Activated naive CD4-positive, alpha-beta T cell treated with Interleukin-2 at 50 U/mL for 16 hours (primary cell): ENCODE measurements at regions not wholly inside any gene's neighbourhood (a gene's known extent, or its start where the extent isn't known, plus 50 kb on each side); places are given as distances from the start of the nearest gene placed in this dataset.
"Not testable (repeated sequence)": the region's sequence is repeated elsewhere in the genome, so short reads cannot be mapped to it uniquely, and the experiment has no call there.

Source experiments
- DNase-seq: peaks from one replicate; pipeline ENCODE4 v3.0.0-alpha.2; 2020

DNA sequence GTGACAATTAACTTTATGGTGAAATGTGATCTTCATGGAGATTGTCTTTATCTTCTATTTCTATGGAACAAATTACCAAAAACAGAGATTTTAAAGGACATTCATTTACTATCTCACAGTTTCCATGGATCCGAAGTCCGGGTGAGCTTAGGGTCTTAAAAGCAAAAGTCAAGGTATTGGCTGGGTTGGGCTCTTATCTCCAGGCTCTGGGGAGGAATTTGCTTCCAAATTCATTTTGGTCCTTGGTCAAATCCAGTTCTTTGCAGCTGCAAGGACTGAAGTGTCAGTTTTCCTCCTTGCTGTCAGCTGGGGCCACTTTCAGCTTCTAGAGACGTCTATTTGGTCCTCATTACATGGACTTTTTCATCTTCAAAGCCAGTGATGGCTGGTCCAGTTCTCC, 395.8 kb upstream of the MAF start:
- DNase-seq = no peak

DNA sequence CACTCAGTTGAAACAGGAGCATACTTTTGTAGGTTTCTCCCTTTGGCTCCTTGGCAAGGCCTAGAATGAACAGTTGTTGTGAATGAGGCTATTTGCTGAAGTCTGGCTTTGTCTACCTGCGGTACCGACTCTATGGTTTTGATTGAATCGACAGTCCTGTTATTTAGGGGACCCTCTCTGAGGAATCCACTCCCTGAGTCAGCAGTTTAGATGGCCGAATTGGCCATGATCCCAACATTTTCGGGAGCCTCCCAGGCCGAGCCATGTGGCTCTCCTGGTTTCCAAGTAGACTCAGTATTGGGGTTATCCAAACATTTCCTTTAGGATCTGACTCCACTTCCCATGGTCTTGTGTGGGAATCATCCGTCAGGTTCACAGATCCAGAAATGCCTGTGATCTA, 394.8 kb upstream of the MAF start:
- no peak for DNase-seq

DNA sequence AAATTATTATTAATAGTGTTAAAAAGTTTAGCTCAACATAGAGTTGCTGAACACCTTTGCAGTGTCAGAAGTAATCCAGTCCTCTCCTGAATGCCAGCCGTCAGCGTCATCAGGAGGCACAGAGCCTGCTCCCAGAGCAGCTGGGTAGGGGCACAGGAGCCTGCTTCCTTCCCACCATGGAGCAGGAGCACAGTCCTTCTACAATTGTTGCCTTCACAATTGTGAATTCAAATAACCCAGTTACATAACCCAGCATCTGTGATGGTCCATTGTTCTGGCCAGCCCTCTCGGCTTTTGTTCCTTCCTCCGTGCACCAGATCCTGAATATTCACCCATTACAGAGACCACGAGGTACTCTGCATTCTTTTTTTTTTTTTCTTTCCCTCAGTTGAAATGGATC, 393.9 kb upstream of the MAF start:
- DNase-seq = no peak

DNA sequence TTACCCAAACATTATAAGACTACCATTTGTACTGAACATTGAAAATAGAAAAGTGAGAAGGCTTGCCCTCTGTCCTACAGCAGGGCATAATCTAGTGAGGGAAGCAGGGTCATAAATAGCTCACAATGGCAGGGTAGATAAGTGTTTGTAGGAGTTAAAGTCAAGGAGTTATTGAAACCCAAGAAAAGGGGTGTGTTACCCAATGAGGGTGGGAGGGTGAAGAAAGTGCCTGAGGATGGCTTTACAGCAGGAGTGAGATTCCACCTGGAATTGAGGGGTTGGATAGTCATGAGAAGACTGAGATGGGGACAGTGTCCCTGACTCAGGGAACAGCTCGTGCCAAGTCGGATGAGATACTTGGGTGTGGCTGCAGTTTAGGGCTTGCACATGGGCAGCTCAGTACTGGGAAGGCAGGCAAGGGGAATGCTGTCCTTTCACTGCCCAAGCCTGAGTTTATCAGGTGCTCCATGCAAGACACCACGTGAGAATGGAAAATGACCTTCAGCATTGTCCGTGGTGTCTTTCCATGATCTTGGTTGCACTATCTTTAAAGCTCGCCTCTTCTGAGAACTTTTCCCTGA, 393.2 kb upstream of the MAF start:
- no peak for DNase-seq

DNA sequence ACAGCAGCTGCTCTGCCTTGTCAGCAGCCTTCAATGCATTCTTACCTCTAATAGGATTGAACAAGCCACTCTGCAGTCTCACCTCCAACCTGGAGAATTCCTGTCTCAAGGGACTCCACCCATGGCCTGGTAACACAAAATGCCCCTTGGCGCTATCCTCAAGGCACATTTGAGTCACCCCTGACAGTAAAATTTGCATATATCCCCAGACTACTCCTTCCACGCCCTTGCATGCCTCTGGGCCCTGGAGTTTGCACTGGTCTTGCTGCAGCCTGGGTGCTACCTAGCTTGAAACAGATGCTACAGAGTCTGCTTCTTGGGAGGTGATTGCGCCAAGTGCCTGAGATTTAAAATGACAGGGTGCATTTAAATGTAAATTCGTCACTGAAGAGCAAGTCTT, 391.4 kb upstream of the MAF start:
- no peak for DNase-seq

DNA sequence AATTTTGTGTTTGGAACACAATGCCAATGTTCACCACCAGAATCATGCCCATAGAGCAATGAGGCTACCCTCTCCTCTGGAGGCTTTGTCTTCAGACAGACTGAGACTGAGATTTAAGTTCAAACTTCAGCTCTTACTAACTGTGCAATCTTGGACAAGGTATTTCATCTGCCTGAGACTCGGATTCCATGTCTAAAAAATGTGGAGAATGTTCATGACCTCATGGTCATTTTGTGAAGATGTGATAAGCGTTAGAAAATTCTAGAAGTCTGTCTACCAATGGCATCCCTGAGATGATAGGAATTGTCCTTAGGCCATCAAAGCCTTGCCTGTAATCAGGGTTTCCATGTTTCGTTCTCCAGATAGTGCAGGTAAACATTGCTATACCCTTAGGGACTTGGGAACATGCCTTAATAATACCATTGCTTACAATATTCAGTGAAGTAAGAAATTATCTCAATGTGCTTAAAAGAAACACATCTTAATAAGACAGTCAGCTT, 388.2 kb upstream of the MAF start:
- DNase-seq = no peak

DNA sequence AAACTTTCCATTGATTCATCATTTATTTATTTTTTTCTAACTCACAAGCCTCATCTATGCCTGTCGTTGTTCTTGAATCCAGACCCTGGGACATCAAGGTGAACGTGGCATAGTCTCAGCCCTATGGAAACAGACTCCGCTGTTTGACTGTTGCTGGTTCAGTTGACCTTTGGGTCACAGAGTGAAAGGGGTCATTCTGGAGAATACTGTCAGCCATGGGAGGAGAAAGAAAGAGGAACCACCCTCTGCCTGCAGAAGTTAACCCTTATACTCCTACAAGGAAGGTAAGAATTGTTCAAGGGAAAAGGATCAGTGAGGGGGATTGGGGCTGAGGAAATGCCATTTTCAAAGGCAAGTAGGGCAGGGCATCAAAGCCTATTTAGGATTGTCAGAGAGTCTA, 387.6 kb upstream of the MAF start:
- no peak for DNase-seq

DNA sequence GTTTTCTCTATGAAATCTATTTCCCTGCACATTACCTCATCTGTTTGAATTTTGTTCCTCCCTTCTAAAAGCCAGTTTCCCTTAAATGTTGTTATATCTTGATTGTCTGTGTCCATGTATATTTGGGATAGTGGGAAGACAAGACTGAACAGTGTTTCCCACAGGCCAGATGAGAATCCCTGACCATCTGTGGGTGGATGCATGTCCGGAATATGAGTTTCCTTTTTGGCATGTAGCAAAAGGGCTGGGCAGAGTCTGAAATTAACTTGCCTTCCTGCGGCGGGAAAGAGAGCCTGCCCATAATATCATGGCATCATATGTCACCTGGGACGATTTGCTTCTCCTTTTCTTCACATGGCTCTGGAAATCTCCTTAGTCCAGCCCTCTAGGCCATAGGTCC, 385.8 kb upstream of the MAF start:
- DNase-seq = no peak

DNA sequence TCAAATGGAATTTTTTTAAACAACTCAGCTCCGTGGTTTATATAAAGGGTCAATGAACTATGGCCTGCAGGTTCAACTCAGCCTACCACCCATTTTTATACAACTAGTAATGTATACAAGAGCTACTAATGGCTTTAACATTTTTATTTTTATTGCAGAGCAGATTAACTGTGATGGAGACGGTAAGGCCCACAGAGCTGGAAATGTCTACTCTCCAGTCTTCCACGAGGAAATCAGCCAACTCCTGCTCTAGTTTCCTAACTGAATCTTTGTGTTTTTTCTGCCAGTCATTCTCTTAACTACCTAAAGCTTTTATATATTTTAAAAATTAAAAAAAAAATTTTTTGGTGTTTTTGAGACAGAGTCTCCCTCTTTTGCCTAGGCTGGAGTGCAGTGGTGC, 385.1 kb upstream of the MAF start:
- no peak for DNase-seq

DNA sequence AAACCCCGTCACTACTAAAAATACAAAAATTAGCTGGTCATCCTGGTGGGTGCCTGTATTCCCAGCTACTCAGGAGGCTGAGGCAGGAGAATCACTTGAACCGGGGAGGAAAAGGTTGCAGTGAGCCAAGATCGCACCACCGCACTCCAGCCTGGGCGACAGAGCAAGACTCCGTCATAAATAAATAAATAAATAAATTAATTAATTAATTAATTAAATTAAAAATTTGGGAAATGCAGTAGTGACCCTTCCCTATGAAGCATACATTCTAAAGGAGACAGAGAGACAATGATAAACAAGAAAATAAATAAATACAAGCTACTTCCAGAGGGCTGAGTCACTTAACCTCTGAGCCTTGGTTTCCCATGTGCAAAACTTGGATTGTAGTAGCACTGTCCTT, 383.6 kb upstream of the MAF start:
- not testable (repeated sequence) for DNase-seq

DNA sequence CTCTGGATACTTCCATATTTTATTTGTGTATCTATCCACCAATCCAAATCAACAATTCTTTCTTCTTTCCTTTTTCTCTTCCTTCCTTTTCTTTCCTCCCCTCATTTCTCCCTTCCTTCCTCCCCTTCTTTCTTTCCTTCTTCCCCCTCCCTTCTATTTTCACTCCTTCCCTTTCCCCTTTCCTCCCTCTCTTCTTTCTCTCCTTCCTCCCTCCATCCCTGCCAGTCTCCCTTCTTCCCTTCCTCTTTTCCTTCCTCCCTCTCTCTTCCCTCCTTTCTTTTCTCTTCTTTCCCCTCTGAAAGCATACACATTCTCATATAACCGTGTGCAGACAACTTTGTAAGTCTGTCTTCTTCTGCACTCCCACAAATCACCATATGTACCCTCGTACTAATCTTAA, 382.3 kb upstream of the MAF start:
- DNase-seq = no peak

DNA sequence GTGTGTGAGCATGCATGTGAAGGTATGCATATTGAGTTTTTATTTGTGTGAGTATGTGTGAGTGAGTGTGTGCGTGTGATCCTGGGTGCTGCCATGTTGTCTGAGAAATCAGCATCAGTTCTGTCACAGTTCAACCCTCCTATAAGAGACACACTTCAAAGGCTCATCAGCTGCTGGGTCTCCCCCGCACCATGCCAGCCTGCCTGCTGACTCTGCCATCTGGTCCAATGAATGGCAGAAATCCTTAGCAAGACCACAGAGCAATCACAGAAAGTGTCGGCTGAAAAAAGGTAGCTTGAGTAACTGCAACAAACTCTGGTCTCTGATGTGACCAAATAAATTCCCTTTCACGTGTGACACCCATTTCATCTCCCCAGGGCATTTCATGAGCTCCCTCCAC, 381.8 kb upstream of the MAF start:
- DNase-seq = no peak

DNA sequence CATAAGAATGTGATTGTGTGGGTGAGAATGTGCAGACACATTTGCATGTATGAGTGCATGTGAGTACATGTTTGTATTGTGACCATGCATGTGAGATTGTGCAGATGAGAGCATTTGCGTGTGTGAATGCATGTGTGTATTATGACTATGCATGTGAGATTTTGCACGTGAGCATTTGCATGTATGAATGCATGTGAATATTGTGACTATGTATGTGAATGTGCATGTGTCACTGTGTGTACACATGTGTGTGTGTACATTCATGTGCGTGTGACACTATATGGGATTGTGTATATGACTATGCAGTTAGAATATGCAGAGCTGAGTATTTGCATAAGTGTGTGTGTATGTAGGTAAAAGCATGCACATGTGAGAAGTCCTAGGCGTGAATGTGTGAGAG, 381.3 kb upstream of the MAF start:
- DNase-seq = no peak

DNA sequence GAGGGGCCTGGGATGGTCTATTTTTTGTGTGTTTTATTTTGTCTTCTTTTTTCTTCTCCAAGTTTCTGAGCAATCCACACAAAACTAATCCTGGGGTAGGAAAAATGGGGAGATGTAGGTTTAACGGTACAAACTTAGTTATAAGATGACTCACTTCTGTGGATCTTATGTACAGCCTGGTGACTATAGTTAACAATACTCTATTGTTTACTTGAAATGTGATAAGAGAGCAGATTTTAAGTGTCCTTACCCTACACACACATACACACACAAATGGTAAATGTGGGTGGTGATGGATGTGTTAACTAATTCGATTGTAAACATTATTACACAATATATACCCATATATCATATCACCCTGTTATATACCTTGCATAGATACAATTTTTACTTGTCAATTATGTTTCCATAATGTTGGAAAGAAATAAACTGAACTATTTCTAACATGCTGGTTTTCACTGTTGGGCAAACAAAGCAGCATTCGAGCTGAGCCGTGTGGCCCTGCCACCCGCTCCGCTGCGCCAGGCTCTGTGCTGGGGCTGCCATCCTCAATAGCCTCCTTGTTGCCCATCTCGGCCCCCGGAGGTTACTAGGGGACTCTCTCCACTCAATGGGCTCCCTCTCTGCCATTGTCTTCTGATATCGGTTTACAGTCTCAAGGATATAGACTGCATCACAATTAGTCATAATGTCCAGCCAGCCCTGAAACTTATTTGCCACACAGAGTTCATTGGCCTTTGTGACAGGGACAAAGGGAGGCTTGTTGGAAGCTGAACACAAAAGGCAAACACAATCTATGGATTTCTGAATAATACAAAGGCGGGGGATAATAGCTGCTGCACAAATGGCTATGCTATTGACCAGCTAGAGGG, 380.3 kb upstream of the MAF start:
- DNase-seq = no peak

DNA sequence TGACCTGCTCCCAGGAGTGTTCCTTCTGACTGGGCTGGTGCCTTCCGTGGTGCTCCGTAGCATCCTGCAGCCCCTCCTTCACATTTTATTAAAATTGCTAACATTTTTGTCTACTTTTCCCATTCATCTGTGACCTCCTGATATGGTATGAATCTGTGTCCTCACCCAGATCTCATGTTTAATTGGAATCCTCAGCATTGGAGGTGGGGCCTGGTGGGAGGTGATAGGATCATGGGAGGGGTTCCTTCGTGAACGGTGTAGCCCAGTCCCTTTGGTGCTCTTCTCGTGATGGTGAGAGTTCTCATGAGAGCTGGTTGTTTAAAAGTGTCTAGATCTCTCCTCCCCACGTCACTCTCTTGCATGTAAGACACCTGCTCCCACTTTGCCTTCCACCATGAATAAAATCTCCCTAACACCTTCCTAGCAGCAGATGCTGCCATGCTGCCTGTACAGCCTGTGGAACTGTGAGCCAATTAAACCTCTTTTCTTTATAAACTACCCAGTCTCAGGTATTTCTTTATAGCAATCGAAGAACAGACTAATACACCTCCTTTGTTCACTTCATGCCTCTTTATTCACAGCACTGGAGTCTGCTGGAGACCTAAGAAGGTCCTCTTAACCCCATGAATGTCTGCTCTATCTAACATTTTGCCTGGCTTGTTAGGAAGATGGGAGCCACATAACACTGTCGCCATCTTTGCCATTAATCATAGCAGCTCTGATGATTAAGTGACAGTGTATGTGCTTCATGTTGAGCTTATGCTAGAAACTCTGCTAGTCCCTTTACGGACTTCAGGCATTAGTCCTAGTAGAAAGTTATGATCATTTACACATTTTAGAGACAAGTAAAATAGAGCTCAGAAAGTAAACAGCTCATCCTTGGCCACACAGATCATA, 377.7 kb upstream of the MAF start:
- no peak for DNase-seq

DNA sequence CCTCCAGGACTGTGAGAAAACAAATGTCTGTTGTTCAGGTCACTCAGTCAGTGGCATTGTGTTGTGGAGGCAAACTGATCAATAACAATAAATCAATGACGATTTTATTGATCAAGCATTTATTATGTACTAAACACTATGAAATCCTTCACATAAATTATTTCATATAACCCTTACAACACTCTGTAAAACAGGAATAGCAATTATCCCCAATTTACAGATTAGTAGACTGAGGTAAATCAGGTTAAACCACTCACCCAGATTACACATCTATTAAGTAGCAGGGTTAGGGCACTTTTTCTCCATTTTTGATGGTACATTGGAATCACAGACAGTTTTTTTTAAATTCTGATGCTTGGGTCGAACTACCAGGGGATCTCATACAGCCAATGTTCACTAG, 372.8 kb upstream of the MAF start:
- DNase-seq = no peak

DNA sequence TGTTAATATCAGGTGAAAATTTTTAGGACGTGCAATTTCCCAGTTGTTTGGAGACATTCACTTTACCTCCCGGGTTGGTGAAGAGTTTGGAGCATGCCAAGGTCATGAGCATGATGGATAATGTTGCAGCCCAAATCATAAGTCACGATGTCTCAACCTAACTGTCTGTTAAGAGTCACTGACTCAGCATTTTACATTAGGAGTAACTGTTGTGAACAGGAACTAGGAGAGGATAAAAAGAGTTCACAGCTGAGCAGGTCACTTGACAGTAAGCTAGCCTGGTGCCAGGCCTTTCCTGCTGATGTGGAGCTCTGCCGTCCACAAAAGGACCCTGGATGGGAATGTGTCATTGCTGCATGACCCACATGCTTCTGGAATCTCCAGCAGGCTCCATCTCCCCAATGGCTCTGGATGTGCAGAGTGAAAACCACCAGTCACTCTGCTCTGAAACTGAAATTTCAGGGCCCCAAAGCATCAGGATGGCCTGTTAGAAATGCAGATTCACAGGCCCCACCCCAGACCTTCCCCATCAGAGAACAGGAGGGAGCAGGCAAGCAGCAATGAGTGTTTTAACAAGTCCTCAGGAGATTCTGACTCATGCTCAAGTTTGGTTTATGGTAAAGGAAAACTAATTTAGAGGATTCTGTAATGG, 371.6 kb upstream of the MAF start:
- DNase-seq = no peak

DNA sequence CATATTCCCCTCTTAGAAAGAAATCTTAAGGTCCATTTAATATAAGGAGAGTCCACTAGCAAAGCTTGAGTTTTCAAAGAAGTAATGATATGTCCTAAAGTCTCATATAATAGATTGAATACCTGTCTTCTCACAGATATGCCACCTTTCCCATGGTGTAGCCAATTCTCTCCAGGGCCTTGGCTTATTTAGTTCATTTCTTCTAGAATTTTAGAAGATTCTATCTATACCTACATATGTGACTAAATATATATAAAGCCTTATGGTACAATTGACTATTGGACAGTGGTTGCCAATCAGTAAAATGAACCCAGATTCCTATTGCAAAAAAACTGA, 370.7 kb upstream of the MAF start:
- no peak for DNase-seq

DNA sequence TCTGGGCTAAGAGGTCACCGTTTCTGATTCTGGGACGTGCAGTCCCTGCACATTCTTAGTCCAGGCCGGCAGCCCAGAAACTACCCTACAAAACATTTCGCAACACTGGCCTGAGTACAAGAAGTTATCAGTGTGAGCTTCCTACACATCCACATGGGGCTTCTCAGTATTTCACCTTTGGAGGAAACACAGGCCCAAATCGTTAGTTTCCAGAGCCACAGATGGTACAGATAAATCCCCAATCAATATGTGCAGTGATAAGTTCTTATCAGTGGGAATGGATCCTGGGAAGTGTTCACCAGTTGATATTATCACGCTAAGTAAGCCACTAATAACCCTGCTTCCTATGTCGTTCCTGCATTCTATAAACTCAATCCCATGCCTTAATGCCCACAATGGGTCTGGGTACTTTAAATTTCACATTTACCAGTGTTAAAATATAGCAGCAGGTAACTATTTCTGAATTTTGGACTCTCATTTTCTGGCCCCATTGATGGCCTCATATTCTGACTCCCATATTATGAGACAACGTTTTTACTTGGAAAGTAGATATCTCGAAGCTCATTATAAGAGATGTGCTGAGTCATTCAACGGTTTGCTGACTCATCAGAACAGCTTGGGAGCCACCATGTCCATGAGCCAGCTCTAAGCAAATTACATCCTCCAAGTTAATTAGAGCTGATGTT, 370.2 kb upstream of the MAF start:
- DNase-seq = no peak

DNA sequence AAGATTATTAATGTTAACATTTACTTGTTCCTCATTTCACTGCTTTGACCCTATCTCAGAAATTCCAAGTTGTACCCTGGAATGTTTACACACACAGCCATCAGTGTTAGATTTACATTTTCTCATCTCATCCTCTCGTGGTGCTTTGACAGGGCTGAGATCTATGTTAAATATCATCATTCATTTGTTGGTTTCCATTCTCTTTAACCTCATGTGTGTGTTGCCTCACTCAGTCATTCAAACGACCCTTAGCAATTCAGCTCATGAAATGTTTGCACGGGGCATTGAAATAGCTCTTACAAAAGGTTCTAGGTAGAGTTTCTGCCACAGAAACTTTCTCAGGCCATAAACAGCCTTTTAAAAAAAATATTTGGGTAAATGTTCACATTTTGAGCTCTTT, 369.6 kb upstream of the MAF start:
- no peak for DNase-seq

DNA sequence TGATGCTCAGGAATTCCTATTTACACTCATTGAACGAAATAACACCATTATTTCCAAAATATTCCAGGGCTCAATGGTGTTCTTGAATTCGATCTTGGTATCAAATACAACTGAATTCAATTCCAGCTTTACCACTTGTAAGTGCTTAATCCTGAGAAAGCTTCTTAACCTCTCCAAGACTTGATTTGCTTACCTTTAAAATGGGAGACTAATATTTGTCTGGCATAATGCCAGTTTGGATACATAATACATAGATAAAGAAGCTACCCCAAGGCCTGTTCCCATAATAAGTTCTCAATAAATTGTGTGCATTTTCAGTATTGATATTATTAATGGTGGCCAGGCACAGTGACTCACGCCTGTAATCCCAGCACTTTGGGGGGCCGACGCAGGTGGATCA, 368.9 kb upstream of the MAF start:
- no peak for DNase-seq

DNA sequence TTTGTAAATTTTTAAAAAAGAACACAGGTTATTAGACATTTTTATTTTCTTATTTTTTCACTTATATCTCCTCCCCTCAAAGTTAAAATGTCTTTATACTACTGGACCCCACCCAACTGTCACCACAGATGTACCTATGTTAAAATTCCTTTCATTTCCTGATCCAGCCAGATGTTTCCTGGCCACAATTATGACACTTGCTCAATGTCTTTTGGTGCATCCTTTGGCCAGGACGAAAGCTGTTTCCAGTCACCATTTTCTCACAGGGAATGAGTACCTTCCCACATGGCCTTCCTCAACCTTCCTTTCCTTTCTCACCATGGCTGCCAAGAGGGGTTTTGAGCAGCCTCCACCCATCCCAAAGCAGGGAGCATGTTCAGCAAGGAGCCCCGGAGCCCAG, 365.7 kb upstream of the MAF start:
- no peak for DNase-seq

DNA sequence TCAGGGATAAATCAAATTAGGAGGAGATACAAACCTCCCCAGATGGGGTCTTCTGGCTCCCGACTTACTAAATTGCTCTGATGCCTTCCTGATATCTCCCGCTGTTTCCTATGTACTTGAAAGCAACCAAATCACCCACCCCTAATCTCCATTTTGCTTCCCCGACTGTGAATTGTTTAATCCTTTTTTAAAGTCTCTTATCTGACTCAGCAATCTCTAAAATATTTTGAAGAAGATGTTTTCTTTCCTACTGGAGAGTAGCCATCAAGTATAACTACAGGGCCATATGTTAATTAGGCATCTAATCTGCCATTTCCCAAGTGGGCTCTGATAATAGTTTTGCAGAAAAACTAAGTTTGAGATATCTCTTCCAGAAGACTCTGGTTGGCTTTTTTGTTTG, 365.2 kb upstream of the MAF start:
- DNase-seq = no peak
